Adrenal gland (tissue), 9 donors: ENCODE measurements at regions not wholly inside any gene's neighbourhood (a gene's known extent, or its start where the extent isn't known, plus 50 kb on each side); places are given as distances from the start of the nearest gene placed in this dataset.

Source experiments
- DNase-seq, 7 donors: peaks; one replicate each; pipeline ENCODE4 v3.0.0-alpha.2; 2019 to 2020
- H3K27ac ChIP-seq, 5 donors: fragments of 200-600 bp; sonication (generic) in 4 of 5; 1 replicate in 3 of 5; 2 replicates in 2 of 5; pipeline versions ENCODE4 v1.5.1 to v1.8.0; 2016 to 2020; ENCODE audit warnings: mild to moderate bottlenecking in 1 of 5
- H3K27me3 ChIP-seq: fragments of 200-600 bp; 2 replicates; pipeline ENCODE4 v1.8.0; 2021
- H3K36me3 ChIP-seq, 2 donors: fragments of 200-600 bp; replicated peaks in 1 of 2; 1 replicate in 1 of 2; 2 replicates in 1 of 2; pipeline versions ENCODE4 v1.5.1 to v1.8.0; 2018 to 2022
- H3K4me1 ChIP-seq, 2 donors: fragments of 200-600 bp; replicated peaks in 1 of 2; 1 replicate in 1 of 2; 2 replicates in 1 of 2; pipeline versions ENCODE4 v1.5.1 to v1.8.0; 2018 to 2021
- H3K4me3 ChIP-seq, 4 donors: fragments of 200-600 bp; sonication (generic) in 3 of 4; one replicate each; pipeline ENCODE4 v1.5.1; 2016 to 2018
- H3K9me3 ChIP-seq, 3 donors: fragments of 200-600 bp; sonication (generic) in 1 of 3; replicated peaks in 1 of 3; 1 replicate in 2 of 3; 2 replicates in 1 of 3; pipeline versions ENCODE4 v1.5.1 to v1.8.0; 2016 to 2021
- CTCF ChIP-seq, 6 experiments: fragments of 450-650 bp in 4 of 6; fragments of 200-600 bp in 2 of 6; sonication (generic) in 1 of 6; IDR thresholded peaks; 1 replicate in 5 of 6; 2 replicates in 1 of 6; pipeline versions ENCODE4 v1.5.1 to v1.8.0; 2016 to 2021; ENCODE audit warnings: antibody characterized with exemption in 6 of 6, mild to moderate bottlenecking in 2 of 6, moderate library complexity in 1 of 6
- POLR2A ChIP-seq, 2 donors: fragments of 450-650 bp; IDR thresholded peaks; one replicate each; pipeline ENCODE4 v1.6.1; 2017; ENCODE audit warnings: antibody characterized with exemption in 2 of 2, mild to moderate bottlenecking in 2 of 2, moderate library complexity in 1 of 2
- WGBS, 4 donors: extraction: QIAGEN DNeasy Blood & Tissue Kit in 2 of 4; methylation state at CpG; one replicate each; pipeline versions ENCODE4 v1.1.5 to v1.1.7; 2013 to 2017; 5-methylcytosine and 5-hydroxymethylcytosine counted together
- intact Hi-C, 2 donors: fragments of 100-400 bp; cut with DNase I; formaldehyde crosslinking; loops; one replicate each; pipeline versions ENCODE4 v1.14.1 to v1.15.0; 2022 to 2023
- donor health status: healthy with polysubstance abuse.
- donor health status: Bipolar disorder and iron deficiency.
- donor health status: DM: yes; HTN: yes; CAD: no.
- donor health status: DM: no; HTN: no; CAD: no.
- donor health status: DM: no; HTN: no; CAD: no.

- intact Hi-C loops: no loop called here
- WGBS, 4 donors: 51 to 79% (median 69%) methylated on average over 2 of the region's 2 CpGs
- Histone ChIP-seq H3K9me3 (no peaks in the 10 kb centered on the region), H3K4me1 (no peaks in the 10 kb centered on the region), H3K4me3 (no peak overlapping the region), H3K27ac (no peak overlapping the region), H3K27me3 (no peaks in the 10 kb centered on the region), H3K36me3 (no peaks in the 10 kb centered on the region)
- TF ChIP-seq POLR2A (IDR thresholded peaks at IDR 0.05) (no peak), CTCF (IDR thresholded peaks at IDR 0.05) (no peak)
- DNase-seq: no peak
Measured at GRCh38 chr4:97334348-97334747, 808.9 kb downstream of the STPG2 start.

GRCh38 chr4:97349468-97350186 lies 793.6 kb downstream of the STPG2 start:
- TF ChIP-seq POLR2A (IDR thresholded peaks at IDR 0.05) (no peak), CTCF (IDR thresholded peaks at IDR 0.05) (no peak)
- Histone ChIP-seq H3K4me1 (no peaks in the 10 kb centered on the region), H3K36me3 (no peaks in the 10 kb centered on the region), H3K27me3 (no peaks in the 10 kb centered on the region), H3K4me3 (no peak overlapping the region), H3K27ac (no peak overlapping the region), H3K9me3 (peaks cover 0 to 7% (median 0%) of the 10 kb centered on the region in 3 donors)
- 62 to 69% (median 67%) methylated on average over 1 of the region's 1 CpG; no CpG with 5 or more reads in 1 of the 4 donors for WGBS, 4 donors
- no peak for DNase-seq
- intact Hi-C loops: no loop called here

- Histone ChIP-seq H3K27ac (no peak overlapping the region), H3K36me3 (no peaks in the 10 kb centered on the region), H3K27me3 (no peaks in the 10 kb centered on the region), H3K4me3 (no peak overlapping the region), H3K9me3 (peaks cover 0 to 7% (median 0%) of the 10 kb centered on the region in 3 donors), H3K4me1 (no peaks in the 10 kb centered on the region)
- DNase-seq: no peak
- TF ChIP-seq CTCF (IDR thresholded peaks at IDR 0.05) (no peak), POLR2A (IDR thresholded peaks at IDR 0.05) (no peak)
- 0 to 81% (median 49%) methylated on average over 1 of the region's 1 CpG for WGBS, 4 donors
- intact Hi-C loops: no loop called here
Measured at GRCh38 chr4:97353876-97354275, 789.4 kb downstream of the STPG2 start.

GRCh38 chr4:97359826-97360225 lies 783.5 kb downstream of the STPG2 start:
- WGBS, 4 donors: 86 to 92% (median 88%) methylated on average over 2 of the region's 2 CpGs
- no peak for TF ChIP-seq CTCF (IDR thresholded peaks at IDR 0.05)
- TF ChIP-seq POLR2A (IDR thresholded peaks at IDR 0.05): no peak
- no peaks in the 10 kb centered on the region for H3K27me3 ChIP-seq
- no peaks in the 10 kb centered on the region for H3K4me1 ChIP-seq
- no peak overlapping the region for H3K27ac ChIP-seq
- no peak overlapping the region for H3K4me3 ChIP-seq
- no peak for DNase-seq
- H3K9me3 ChIP-seq: no peaks in the 10 kb centered on the region
- no peaks in the 10 kb centered on the region for H3K36me3 ChIP-seq
- intact Hi-C loops: no loop called here
